WI38 (cell line): ENCODE measurements at regions not wholly inside any gene's neighbourhood (a gene's known extent, or its start where the extent isn't known, plus 50 kb on each side); places are given as distances from the start of the nearest gene placed in this dataset.

Source experiments
- H3K4me3 ChIP-seq: 2 replicates; pipeline ENCODE4 v1.5.1; 2011; ENCODE audit warnings: low read depth, mild to moderate bottlenecking, control low read depth, low read length
- TF ChIP-seq, protein P1 (sequence below): IDR thresholded peaks from 2 replicates; pipeline ENCODE4 v1.5.1; 2012; ENCODE audit warnings: low read depth, mild to moderate bottlenecking, control low read depth, low read length

GRCh38 chr5:126354012-126354857, 69.0 kb upstream of the GRAMD2B start:
- TF ChIP-seq, protein P1, sequence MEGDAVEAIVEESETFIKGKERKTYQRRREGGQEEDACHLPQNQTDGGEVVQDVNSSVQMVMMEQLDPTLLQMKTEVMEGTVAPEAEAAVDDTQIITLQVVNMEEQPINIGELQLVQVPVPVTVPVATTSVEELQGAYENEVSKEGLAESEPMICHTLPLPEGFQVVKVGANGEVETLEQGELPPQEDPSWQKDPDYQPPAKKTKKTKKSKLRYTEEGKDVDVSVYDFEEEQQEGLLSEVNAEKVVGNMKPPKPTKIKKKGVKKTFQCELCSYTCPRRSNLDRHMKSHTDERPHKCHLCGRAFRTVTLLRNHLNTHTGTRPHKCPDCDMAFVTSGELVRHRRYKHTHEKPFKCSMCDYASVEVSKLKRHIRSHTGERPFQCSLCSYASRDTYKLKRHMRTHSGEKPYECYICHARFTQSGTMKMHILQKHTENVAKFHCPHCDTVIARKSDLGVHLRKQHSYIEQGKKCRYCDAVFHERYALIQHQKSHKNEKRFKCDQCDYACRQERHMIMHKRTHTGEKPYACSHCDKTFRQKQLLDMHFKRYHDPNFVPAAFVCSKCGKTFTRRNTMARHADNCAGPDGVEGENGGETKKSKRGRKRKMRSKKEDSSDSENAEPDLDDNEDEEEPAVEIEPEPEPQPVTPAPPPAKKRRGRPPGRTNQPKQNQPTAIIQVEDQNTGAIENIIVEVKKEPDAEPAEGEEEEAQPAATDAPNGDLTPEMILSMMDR, result peak; percentile 9; the same call in 1 of the 2 replicates
- H3K4me3 ChIP-seq, result peak overlapping the region; percentile 52

- H3K4me3 ChIP-seq, result no peak overlapping the region
- TF ChIP-seq, protein P1, result no peak
Observed at GRCh38 chr5:126354858-126355731, 68.1 kb upstream of the GRAMD2B start.

DNA sequence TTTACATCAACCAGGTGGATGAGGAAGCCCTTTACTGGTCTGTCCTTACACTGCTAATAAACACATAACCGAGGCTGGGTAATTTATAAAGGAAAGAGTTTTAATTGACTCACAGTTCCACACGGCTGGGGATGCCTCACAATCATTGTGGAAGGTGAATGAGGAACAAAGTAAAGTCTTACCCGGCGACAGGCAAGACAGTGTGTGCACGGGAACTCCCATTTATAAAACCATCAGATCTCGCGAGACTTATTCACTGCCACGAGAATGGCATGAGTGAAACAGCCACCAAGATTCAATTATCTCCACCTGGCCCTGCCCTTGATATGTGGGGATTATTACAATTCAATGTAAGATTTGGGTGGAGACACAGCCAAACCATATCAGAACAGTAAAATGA, 67.3 kb upstream of the GRAMD2B start:
- H3K4me3 ChIP-seq, result no peak overlapping the region
- TF ChIP-seq, protein P1, result no peak

GRCh38 chr5:126357585-126358342, 65.4 kb upstream of the GRAMD2B start:
- H3K4me3 ChIP-seq, result no peak overlapping the region
- TF ChIP-seq, protein P1, result no peak

DNA sequence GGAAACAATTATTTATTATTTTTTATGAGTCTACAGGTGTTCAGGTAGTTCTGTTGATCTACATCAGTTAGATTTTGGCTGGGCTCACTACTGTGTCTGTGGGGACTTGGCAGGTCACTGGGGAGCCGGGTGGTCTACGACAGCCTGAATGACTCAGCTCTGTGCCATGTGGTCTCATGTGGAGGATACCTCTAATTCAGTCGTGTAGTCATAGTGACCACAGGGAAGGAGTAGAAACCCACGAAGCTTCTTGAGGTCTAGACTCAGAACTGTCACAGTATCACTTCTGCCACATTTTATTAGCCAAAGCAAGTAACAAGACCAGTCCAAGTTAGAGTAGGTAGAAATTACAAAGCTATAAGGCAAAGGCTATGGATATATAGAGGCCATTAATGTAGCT, 64.7 kb upstream of the GRAMD2B start:
- TF ChIP-seq, protein P1, result no peak
- no peak overlapping the region for H3K4me3 ChIP-seq

DNA sequence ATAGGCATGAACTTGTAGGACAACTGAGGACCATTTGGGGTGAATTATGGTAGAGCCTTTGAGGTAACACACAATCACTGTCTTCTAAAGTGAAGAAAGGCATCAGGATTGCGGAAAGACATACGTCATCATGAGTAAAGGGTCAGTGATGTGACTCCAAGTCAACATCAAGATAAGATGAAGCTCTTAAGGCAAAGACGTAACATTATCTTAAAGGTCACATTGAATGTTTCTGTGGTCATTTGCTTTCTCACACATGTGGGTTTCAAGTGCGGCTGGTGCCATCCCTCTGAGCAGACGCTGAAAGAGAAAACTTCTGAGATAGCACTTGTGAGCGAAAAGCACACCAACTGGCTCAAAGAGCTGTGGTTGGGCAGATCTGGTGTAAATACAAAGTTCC, 63.3 kb upstream of the GRAMD2B start:
- TF ChIP-seq, protein P1, result no peak
- H3K4me3 ChIP-seq, result no peak overlapping the region
